Tibial nerve (tissue), 4 donors: ENCODE measurements at regions not wholly inside any gene's neighbourhood (a gene's known extent, or its start where the extent isn't known, plus 50 kb on each side); places are given as distances from the start of the nearest gene placed in this dataset.
"Not testable (repeated sequence)": the region's sequence is repeated elsewhere in the genome, so short reads cannot be mapped to it uniquely, and the experiment has no call there.

Source experiments
- DNase-seq, 2 donors: peaks; one replicate each; pipeline ENCODE4 v3.0.0-alpha.2; 2019; ENCODE audit warnings: low spot score in 2 of 2
- H3K27ac ChIP-seq, 4 donors: fragments of 200-600 bp; sonication (generic) in 3 of 4; one replicate each; pipeline ENCODE4 v1.5.1; 2017 to 2019; ENCODE audit warnings: mild to moderate bottlenecking in 1 of 4
- H3K27me3 ChIP-seq, 2 donors: fragments of 200-600 bp; sonication (generic) in 1 of 2; one replicate each; pipeline versions ENCODE4 v1.5.1 to v1.6.0; 2017 to 2019
- H3K36me3 ChIP-seq, 3 donors: fragments of 200-600 bp; sonication (generic); one replicate each; pipeline ENCODE4 v1.5.1; 2018 to 2019
- H3K4me1 ChIP-seq, 4 donors: fragments of 200-600 bp; sonication (generic) in 3 of 4; one replicate each; pipeline ENCODE4 v1.5.1; 2017 to 2019
- H3K4me3 ChIP-seq, 4 donors: fragments of 200-600 bp; sonication (generic) in 3 of 4; one replicate each; pipeline ENCODE4 v1.5.1; 2017 to 2019; ENCODE audit warnings: mild to moderate bottlenecking in 1 of 4, moderate library complexity in 1 of 4
- H3K9me3 ChIP-seq, 4 donors: fragments of 200-600 bp; sonication (generic) in 3 of 4; one replicate each; pipeline ENCODE4 v1.5.1; 2017 to 2019
- CTCF ChIP-seq, 5 experiments: fragments of 200-600 bp in 3 of 5; fragments of 450-650 bp in 2 of 5; sonication (generic) in 3 of 5; IDR thresholded peaks; one replicate each; pipeline ENCODE4 v1.5.1; 2016 to 2019; ENCODE audit warnings: antibody characterized with exemption in 5 of 5, mild to moderate bottlenecking in 3 of 5, moderate library complexity in 2 of 5
- EP300 ChIP-seq, 2 donors: sonication (generic); formaldehyde crosslinking; IDR thresholded peaks; one replicate each; pipeline ENCODE4 v1.6.1; 2017; ENCODE audit warnings: antibody characterized with exemption in 2 of 2, mild to moderate bottlenecking in 1 of 2
- POLR2A ChIP-seq, 2 donors: fragments of 450-650 bp; IDR thresholded peaks; one replicate each; pipeline ENCODE4 v1.6.1; 2017; ENCODE audit warnings: antibody characterized with exemption in 2 of 2, mild to moderate bottlenecking in 2 of 2, moderate library complexity in 2 of 2
- WGBS, 2 donors: methylation state at CpG; one replicate each; pipeline ENCODE4 v1.1.5; 2018; 5-methylcytosine and 5-hydroxymethylcytosine counted together

GRCh38 chr9:715300-715699, 126.2 kb upstream of the DMRT1 start:
- no peaks in the 10 kb centered on the region for H3K27me3 ChIP-seq
- 14 to 15% methylated on average over 2 of the region's 2 CpGs for WGBS, 2 donors
- peak in 1 of 2 donors; percentile 46 for DNase-seq
- peak overlapping the region in 3 of 4 donors; percentile 2 to 71 (median 69) for H3K27ac ChIP-seq
- peaks cover 0 to 29% (median 4%) of the 10 kb centered on the region in 3 donors for H3K36me3 ChIP-seq
- peak in 1 of 2 donors; percentile 48 for TF ChIP-seq EP300 (IDR thresholded peaks at IDR 0.05)
- no peak for TF ChIP-seq CTCF (IDR thresholded peaks at IDR 0.05)
- peaks cover 0 to 47% (median 23%) of the 10 kb centered on the region in 4 donors for H3K4me1 ChIP-seq
- H3K4me3 ChIP-seq, result no peak overlapping the region
- H3K9me3 ChIP-seq, result no peaks in the 10 kb centered on the region

GRCh38 chr9:715743-716400, 125.6 kb upstream of the DMRT1 start:
- H3K4me3 ChIP-seq, result no peak overlapping the region
- WGBS, 2 donors, result 24 to 25% methylated on average over 3 of the region's 3 CpGs

GRCh38 chr9:717722-718121, 123.8 kb upstream of the DMRT1 start:
- Histone ChIP-seq H3K27me3 (no peaks in the 10 kb centered on the region), H3K27ac (no peak overlapping the region), H3K9me3 (no peaks in the 10 kb centered on the region), H3K36me3 (peaks cover 0 to 7% (median 0%) of the 10 kb centered on the region in 3 donors), H3K4me3 (no peak overlapping the region), H3K4me1 (peaks cover 0 to 40% (median 23%) of the 10 kb centered on the region in 4 donors)
- TF ChIP-seq POLR2A (IDR thresholded peaks at IDR 0.05) (no peak), EP300 (IDR thresholded peaks at IDR 0.05) (no peak), CTCF (IDR thresholded peaks at IDR 0.05) (no peak)
- WGBS, 2 donors, result 84 to 86% methylated on average over 5 of the region's 5 CpGs
- DNase-seq, result no peak

More at GRCh38 chr9:715743-716400, 125.6 kb upstream of the DMRT1 start:
- Histone ChIP-seq H3K36me3 (peaks cover 0 to 25% (median 4%) of the 10 kb centered on the region in 3 donors), H3K9me3 (no peaks in the 10 kb centered on the region), H3K27ac (peak overlapping the region; percentile 2 to 79 (median 43)), H3K27me3 (no peaks in the 10 kb centered on the region), H3K4me1 (peaks cover 0 to 47% (median 23%) of the 10 kb centered on the region in 4 donors)
- TF ChIP-seq POLR2A (IDR thresholded peaks at IDR 0.05) (no peak), EP300 (IDR thresholded peaks at IDR 0.05) (peak; percentile 20 to 73)
- DNase-seq, result no peak

GRCh38 chr9:720239-720881, 121.1 kb upstream of the DMRT1 start:
- no peak for TF ChIP-seq EP300 (IDR thresholded peaks at IDR 0.05)
- TF ChIP-seq POLR2A (IDR thresholded peaks at IDR 0.05), result no peak
- no peak for TF ChIP-seq CTCF (IDR thresholded peaks at IDR 0.05)
- no peaks in the 10 kb centered on the region for H3K27me3 ChIP-seq
- peaks cover 0 to 20% (median 14%) of the 10 kb centered on the region in 4 donors for H3K4me1 ChIP-seq
- WGBS, 2 donors, result 78 to 80% methylated on average over 5 of the region's 5 CpGs
- H3K4me3 ChIP-seq, result no peak overlapping the region
- H3K9me3 ChIP-seq, result no peaks in the 10 kb centered on the region
- H3K27ac ChIP-seq, result no peak overlapping the region
- no peaks in the 10 kb centered on the region for H3K36me3 ChIP-seq
- DNase-seq, result no peak

GRCh38 chr9:722388-722980, 119.0 kb upstream of the DMRT1 start:
- no peak for TF ChIP-seq CTCF (IDR thresholded peaks at IDR 0.05)
- no peak for TF ChIP-seq EP300 (IDR thresholded peaks at IDR 0.05)
- TF ChIP-seq POLR2A (IDR thresholded peaks at IDR 0.05), result no peak
- Histone ChIP-seq H3K4me3 (no peak overlapping the region), H3K27me3 (no peaks in the 10 kb centered on the region), H3K27ac (no peak overlapping the region), H3K4me1 (peaks cover 0 to 9% (median 0%) of the 10 kb centered on the region in 4 donors), H3K36me3 (no peaks in the 10 kb centered on the region), H3K9me3 (no peaks in the 10 kb centered on the region)
- no peak for DNase-seq
- 90 to 93% methylated on average over 7 of the region's 7 CpGs for WGBS, 2 donors

GRCh38 chr9:724461-724860, 117.0 kb upstream of the DMRT1 start:
- H3K36me3 ChIP-seq, H3K27me3 ChIP-seq, H3K9me3 ChIP-seq, H3K27ac ChIP-seq, DNase-seq, H3K4me3 ChIP-seq, H3K4me1 ChIP-seq: not testable (repeated sequence)
- WGBS, 2 donors, result 91 to 92% methylated on average over 14 of the region's 14 CpGs
